GM12873 (cell line): ENCODE measurements at regions not wholly inside any gene's neighbourhood (a gene's known extent, or its start where the extent isn't known, plus 50 kb on each side); places are given as distances from the start of the nearest gene placed in this dataset.

Experiments
- TF ChIP-seq, protein P1 (sequence below): IDR thresholded peaks from 2 replicates; pipeline ENCODE4 v1.5.1; 2012; ENCODE audit warnings: low read depth, mild to moderate bottlenecking, moderate library complexity, low read length, control low read depth; ENCODE audit not compliant: insufficient read depth; ENCODE audit errors: missing control alignments

DNA sequence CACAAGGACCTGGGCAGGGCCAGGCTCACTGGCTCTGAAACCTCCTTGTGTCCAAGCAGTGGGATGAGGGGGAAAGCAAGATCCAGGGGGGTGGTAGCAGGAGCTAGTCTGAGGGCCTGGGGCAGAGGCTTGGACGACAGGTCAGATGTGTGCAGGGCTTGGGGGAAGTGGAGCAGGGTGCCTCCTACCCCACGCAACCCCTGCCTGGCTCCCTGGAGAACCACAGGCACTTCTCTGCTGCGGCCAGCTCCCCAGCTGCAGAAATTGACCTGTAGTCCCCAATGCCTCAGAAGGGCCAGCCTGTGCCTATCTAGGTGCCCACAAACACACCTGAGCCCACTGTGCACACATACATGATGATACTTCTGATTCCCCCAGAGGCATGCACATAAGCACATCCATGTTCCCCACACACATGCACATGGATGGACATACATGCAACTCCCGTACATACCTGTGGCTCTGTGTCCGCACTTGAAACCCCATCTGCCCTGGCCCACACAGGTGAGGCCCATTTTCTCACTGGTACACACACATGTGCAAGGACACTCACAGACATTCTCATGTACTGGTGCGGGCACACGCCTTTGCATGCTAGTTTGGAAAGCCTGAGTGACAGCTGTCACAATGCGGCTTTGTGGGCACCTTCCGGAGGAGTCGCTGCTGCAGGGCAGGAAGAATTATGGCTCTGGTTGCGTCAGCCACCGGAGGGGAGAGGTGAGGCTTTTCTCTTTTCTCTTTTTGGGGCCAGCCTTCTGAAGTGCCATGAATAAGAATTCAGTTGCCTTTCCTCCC is 247.2 kb upstream of the CSF3R start:
- TF ChIP-seq, protein P1, sequence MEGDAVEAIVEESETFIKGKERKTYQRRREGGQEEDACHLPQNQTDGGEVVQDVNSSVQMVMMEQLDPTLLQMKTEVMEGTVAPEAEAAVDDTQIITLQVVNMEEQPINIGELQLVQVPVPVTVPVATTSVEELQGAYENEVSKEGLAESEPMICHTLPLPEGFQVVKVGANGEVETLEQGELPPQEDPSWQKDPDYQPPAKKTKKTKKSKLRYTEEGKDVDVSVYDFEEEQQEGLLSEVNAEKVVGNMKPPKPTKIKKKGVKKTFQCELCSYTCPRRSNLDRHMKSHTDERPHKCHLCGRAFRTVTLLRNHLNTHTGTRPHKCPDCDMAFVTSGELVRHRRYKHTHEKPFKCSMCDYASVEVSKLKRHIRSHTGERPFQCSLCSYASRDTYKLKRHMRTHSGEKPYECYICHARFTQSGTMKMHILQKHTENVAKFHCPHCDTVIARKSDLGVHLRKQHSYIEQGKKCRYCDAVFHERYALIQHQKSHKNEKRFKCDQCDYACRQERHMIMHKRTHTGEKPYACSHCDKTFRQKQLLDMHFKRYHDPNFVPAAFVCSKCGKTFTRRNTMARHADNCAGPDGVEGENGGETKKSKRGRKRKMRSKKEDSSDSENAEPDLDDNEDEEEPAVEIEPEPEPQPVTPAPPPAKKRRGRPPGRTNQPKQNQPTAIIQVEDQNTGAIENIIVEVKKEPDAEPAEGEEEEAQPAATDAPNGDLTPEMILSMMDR = no peak

DNA sequence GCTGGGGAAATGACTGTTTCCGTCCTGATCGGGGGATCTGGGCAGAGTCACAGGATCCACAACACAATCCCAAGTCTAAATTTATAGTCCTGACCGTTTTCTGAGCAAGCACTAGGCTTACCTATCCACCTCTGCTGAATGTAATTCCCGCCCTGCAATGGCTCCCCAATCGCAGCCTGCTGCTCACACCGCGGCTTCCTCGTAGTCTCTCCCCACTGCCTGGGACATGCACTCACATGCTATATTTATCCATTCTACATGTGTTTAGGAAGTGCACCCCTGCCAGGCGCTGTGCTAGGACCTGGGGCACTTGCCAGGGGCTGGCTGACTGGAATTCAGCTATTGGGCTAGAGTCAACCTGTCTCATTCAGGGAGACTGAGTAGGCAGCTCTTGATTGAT is 246.6 kb upstream of the CSF3R start:
- TF ChIP-seq, protein P1 = no peak

DNA sequence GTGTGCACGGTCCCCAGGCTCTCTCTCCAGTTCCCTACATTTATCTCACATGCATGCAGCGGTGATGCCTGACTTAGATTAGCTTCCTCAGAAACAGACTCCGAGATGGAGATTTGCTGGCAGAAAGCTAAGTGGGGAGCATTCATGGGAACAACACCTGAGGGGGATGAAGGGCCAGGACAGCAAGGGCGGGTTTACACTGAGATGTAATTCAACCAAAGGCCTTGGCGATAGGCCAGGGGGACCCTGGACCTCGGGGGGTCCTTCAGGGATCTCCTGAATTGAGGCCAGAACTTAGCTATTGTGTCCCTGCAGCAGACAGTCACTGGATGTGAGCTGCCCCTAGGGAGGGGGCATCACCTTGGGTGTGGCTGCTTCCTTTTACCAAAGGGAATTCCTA is 246.1 kb upstream of the CSF3R start:
- TF ChIP-seq, protein P1 = no peak

DNA sequence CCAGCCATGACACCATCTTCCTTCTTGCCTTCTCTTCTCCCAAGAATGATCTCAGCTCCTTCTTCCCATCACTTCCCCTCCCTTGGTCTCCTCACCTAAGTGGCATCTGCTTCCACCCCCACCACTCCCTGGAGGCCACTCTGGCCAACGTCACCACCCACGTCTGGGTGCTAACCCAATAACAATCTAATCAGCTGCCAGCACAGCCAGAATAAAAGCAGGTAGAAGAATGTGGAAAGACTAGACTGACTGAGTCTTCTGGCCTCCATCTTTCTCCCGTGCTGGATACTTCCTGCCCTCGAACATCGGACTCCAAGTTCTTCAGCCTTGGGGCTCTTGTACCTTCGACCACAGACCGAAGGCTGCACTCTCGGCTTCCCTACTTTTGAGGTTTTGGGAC is 245.3 kb upstream of the CSF3R start:
- TF ChIP-seq, protein P1 = no peak

DNA sequence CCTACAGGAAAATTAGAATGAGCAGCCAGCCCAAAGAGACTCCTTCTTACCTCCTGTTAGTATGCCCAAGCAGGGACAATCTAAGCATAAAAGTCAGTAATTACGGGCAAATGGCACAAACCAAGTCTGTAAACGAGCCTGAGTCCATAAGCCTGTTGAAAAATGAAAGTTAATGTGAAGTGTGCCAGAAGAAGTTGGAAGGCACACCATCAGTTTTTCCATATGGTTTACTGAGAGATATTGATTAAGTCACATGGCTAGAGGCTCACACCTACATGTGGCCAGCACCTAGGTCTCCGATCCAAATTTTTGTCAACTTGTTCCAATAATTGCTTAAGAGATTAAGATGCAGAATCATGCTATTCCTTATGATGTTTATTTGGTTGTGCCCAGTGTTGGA is 242.4 kb upstream of the CSF3R start:
- TF ChIP-seq, protein P1 = no peak

DNA sequence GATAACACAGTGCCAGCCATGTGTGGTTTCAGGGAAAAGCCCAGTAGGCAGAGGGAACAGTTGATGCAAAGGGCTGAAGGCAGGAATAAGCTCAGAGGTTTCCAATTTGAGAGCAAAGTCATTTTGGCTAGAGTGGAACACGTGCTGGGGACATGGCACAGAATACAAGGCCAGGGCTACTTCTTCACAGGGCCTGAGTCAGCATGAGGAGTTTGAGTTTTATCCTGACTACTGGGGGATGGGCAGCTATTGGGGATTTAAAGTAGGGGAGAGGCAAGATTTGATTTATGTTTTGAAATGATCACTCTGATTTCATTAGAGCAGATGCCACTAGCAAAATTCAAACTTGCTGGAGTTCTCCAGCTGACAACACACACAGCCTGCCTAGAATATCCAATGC is 241.1 kb upstream of the CSF3R start:
- TF ChIP-seq, protein P1 = no peak

DNA sequence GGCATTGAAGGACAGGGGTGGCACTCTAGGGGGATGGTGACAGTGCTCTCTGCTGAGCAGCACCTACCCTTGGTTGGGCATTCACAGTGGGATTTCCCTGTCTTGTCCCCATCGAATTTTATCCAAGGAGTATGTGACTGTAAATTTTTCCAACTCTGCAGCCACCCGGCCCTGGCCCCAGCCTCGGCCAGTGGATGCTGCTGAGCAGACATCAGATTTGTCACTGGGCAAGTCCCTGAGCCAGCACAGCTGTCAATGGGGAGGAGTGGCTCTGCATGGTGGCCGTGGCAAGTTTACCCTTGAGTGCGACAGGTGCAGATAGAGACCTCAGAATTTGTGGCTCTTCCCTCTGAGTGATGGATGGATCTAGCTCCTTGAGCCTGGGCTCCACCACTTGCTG is 240.2 kb upstream of the CSF3R start:
- TF ChIP-seq, protein P1 = no peak

DNA sequence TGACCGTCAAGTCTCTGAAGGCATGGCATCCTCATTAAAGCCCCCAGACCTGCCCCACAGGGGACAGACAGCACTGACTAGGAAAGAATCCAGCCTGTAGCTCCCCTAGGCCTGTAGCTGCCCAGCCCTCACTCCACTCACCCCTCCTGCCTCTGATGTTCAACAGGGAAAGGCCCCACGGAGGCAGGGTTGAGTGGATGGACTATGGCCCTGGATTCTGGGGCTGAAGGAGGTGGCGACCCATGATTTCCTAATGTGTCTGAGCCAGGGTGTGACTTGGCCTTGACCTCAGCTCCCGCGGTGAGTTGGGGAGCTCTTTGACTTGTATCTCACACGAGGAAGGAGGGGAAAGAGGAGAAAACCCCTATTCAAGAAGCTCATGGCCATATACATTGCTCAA is 238.5 kb upstream of the CSF3R start:
- TF ChIP-seq, protein P1 = no peak
